GM12872 (cell line): ENCODE measurements at regions not wholly inside any gene's neighbourhood (a gene's known extent, or its start where the extent isn't known, plus 50 kb on each side); places are given as distances from the start of the nearest gene placed in this dataset.

Experiments used
- CTCF ChIP-seq: IDR thresholded peaks from 3 replicates; pipeline ENCODE4 v1.5.1; 2011; ENCODE audit warnings: low read depth, mild to moderate bottlenecking, low read length, moderate library complexity; ENCODE audit not compliant: insufficient read depth

GRCh38 chr1:17923666-17924065 lies 168.5 kb downstream of the ACTL8 start:
- no peak for TF ChIP-seq CTCF

GRCh38 chr1:17924578-17924977 lies 169.4 kb downstream of the ACTL8 start:
- no peak for TF ChIP-seq CTCF

- no peak for TF ChIP-seq CTCF
Observed at GRCh38 chr1:17925290-17926237, 170.4 kb downstream of the ACTL8 start.

- TF ChIP-seq CTCF: no peak
Observed at GRCh38 chr1:17926906-17927305, 171.8 kb downstream of the ACTL8 start.

- TF ChIP-seq CTCF: no peak
Observed at GRCh38 chr1:17927952-17928351, 172.8 kb downstream of the ACTL8 start.

- TF ChIP-seq CTCF: no peak
Observed at GRCh38 chr1:17929224-17929623, 174.1 kb downstream of the ACTL8 start.

GRCh38 chr1:17930635-17931034 lies 175.5 kb downstream of the ACTL8 start:
- no peak for TF ChIP-seq CTCF
